ENCODE measurements at regions not wholly inside any gene's neighbourhood (a gene's known extent, or its start where the extent isn't known, plus 50 kb on each side); places are given as distances from the start of the nearest gene placed in this dataset.

- no peak for DNase-seq
- peak overlapping the region; percentile 17 for H3K27ac Mint-ChIP-seq
- no peak for ATAC-seq (ENCODE audit: low read depth)
- H3K4me3 Mint-ChIP-seq = no peak overlapping the region
- no peaks in the 10 kb centered on the region for H3K27me3 Mint-ChIP-seq
- peaks cover 16% of the 10 kb centered on the region for H3K4me1 Mint-ChIP-seq
- peaks cover 2% of the 10 kb centered on the region for H3K9me3 Mint-ChIP-seq
- peaks cover 30% of the 10 kb centered on the region for H3K36me3 Mint-ChIP-seq
- POLR2A ChIA-PET = no interaction called here
Measured at GRCh38 chr10:46236546-46236887, 50.3 kb upstream of the ANTXRL start.

GRCh38 chr10:46236941-46237681 is 49.7 kb upstream of the ANTXRL start:
- Mint-ChIP-seq H3K36me3 (peaks cover 35% of the 10 kb centered on the region), H3K4me1 (peaks cover 18% of the 10 kb centered on the region), H3K27me3 (no peaks in the 10 kb centered on the region), H3K27ac (peak overlapping the region; percentile 17), H3K4me3 (no peak overlapping the region), H3K9me3 (peaks cover 5% of the 10 kb centered on the region)
- no peak for DNase-seq
- POLR2A ChIA-PET = no interaction called here
- no peak for ATAC-seq (ENCODE audit: low read depth)

All from activated naive CD8-positive, alpha-beta T cell treated with anti-CD3 and anti-CD28 coated beads, Interleukin-2, amount 10 ng/mL, durations not matched to agents 7 days and 5 days (primary cell).